Testis (tissue), 2 donors: ENCODE measurements at regions not wholly inside any gene's neighbourhood (a gene's known extent, or its start where the extent isn't known, plus 50 kb on each side); places are given as distances from the start of the nearest gene placed in this dataset.
A peak's percentile ranks its signal among the peaks of the same experiment; 100 is the strongest.
"Not testable (repeated sequence)": the region's sequence is repeated elsewhere in the genome, so short reads cannot be mapped to it uniquely, and the experiment has no call there.

Source experiments
- DNase-seq: peaks from one replicate; pipeline ENCODE4 v3.0.0-alpha.2; 2019
- H3K27ac ChIP-seq, 2 donors: fragments of 200-600 bp; sonication (generic); one replicate each; pipeline ENCODE4 v1.5.1; 2019
- H3K27me3 ChIP-seq: fragments of 200-600 bp; sonication (generic); one replicate; pipeline ENCODE4 v1.5.1; 2019
- H3K36me3 ChIP-seq: fragments of 200-600 bp; sonication (generic); one replicate; pipeline ENCODE4 v1.5.1; 2017; ENCODE audit warnings: low read depth; ENCODE audit errors: missing control alignments
- H3K4me1 ChIP-seq: fragments of 200-600 bp; sonication (generic); one replicate; pipeline ENCODE4 v1.5.1; 2019
- H3K4me3 ChIP-seq, 2 donors: fragments of 200-600 bp; sonication (generic); one replicate each; pipeline ENCODE4 v1.5.1; 2017 to 2019
- H3K9me3 ChIP-seq: fragments of 200-600 bp; sonication (generic); one replicate; pipeline ENCODE4 v1.5.1; 2017
- CTCF ChIP-seq, 3 experiments: fragments of 450-650 bp in 2 of 3; fragments of 200-600 bp in 1 of 3; sonication (generic) in 1 of 3; IDR thresholded peaks; one replicate each; pipeline ENCODE4 v1.5.1; 2016 to 2019; ENCODE audit warnings: antibody characterized with exemption in 3 of 3, mild to moderate bottlenecking in 2 of 3, moderate library complexity in 1 of 3
- POLR2A ChIP-seq: fragments of 450-650 bp; IDR thresholded peaks from one replicate; pipeline ENCODE4 v1.6.1; 2017; ENCODE audit warnings: antibody characterized with exemption, mild to moderate bottlenecking, moderate library complexity
- WGBS, 2 donors: methylation state at CpG; one replicate each; pipeline ENCODE4 v1.1.5; 2018; 5-methylcytosine and 5-hydroxymethylcytosine counted together
- intact Hi-C: fragments of 100-400 bp; cut with DNase I; formaldehyde crosslinking; loops from one replicate; pipeline ENCODE4 v1.15.1; 2023; ENCODE audit warnings: low total_unique reads

- WGBS, 2 donors: 68 to 77% methylated on average over 3 of the region's 3 CpGs
- Histone ChIP-seq H3K27ac (no peak overlapping the region), H3K36me3 (no peaks in the 10 kb centered on the region), H3K27me3 (no peaks in the 10 kb centered on the region), H3K4me1 (no peaks in the 10 kb centered on the region), H3K9me3 (no peaks in the 10 kb centered on the region), H3K4me3 (no peak overlapping the region)
- intact Hi-C loops: no loop called here
- TF ChIP-seq POLR2A (no peak), CTCF (IDR thresholded peaks at IDR 0.05) (no peak)
- DNase-seq: no peak
Measured at GRCh38 chr7:50251765-50252164, 52.8 kb upstream of the IKZF1 start.

GRCh38 chr7:50246551-50246950, 58.0 kb upstream of the IKZF1 start:
- 70 to 75% methylated on average over 2 of the region's 2 CpGs for WGBS, 2 donors
- intact Hi-C loops: no loop called here

GRCh38 chr7:50242111-50242510, 62.4 kb upstream of the IKZF1 start:
- H3K4me3 ChIP-seq, H3K27me3 ChIP-seq, H3K27ac ChIP-seq, DNase-seq, H3K9me3 ChIP-seq, intact Hi-C loops, H3K36me3 ChIP-seq, H3K4me1 ChIP-seq: not testable (repeated sequence)

More at GRCh38 chr7:50246551-50246950, 58.0 kb upstream of the IKZF1 start:
- H3K36me3 ChIP-seq: no peaks in the 10 kb centered on the region
- H3K9me3 ChIP-seq: no peaks in the 10 kb centered on the region
- DNase-seq: no peak
- no peaks in the 10 kb centered on the region for H3K27me3 ChIP-seq
- no peaks in the 10 kb centered on the region for H3K4me1 ChIP-seq
- no peak overlapping the region for H3K27ac ChIP-seq
- TF ChIP-seq POLR2A: no peak
- no peak for TF ChIP-seq CTCF (IDR thresholded peaks at IDR 0.05)
- H3K4me3 ChIP-seq: no peak overlapping the region

GRCh38 chr7:50240699-50241098, 63.8 kb upstream of the IKZF1 start:
- H3K27ac ChIP-seq, H3K36me3 ChIP-seq, intact Hi-C loops, H3K27me3 ChIP-seq, H3K4me1 ChIP-seq, H3K9me3 ChIP-seq, H3K4me3 ChIP-seq, DNase-seq: not testable (repeated sequence)

- intact Hi-C loops: no loop called here
- H3K4me3 ChIP-seq: no peak overlapping the region
- no peak for DNase-seq
- WGBS, 2 donors: 79 to 83% methylated on average over 3 of the region's 3 CpGs
- TF ChIP-seq CTCF (IDR thresholded peaks at IDR 0.05) (peak; percentile 39 to 54 (median 47)), POLR2A (no peak)
- H3K36me3 ChIP-seq: no peaks in the 10 kb centered on the region
- H3K9me3 ChIP-seq: no peaks in the 10 kb centered on the region
- H3K27me3 ChIP-seq: no peaks in the 10 kb centered on the region
- H3K27ac ChIP-seq: no peak overlapping the region
- H3K4me1 ChIP-seq: no peaks in the 10 kb centered on the region
Measured at GRCh38 chr7:50229964-50230363, 74.6 kb upstream of the IKZF1 start.

GRCh38 chr7:50228148-50228547, 76.4 kb upstream of the IKZF1 start:
- 56 to 57% methylated on average over 4 of the region's 4 CpGs for WGBS, 2 donors
- intact Hi-C loops: no loop called here
- H3K9me3 ChIP-seq: no peaks in the 10 kb centered on the region
- no peaks in the 10 kb centered on the region for H3K36me3 ChIP-seq
- no peaks in the 10 kb centered on the region for H3K27me3 ChIP-seq
- no peak overlapping the region for H3K4me3 ChIP-seq
- no peak overlapping the region for H3K27ac ChIP-seq
- DNase-seq: no peak
- TF ChIP-seq CTCF (IDR thresholded peaks at IDR 0.05): no peak
- no peak for TF ChIP-seq POLR2A
- H3K4me1 ChIP-seq: no peaks in the 10 kb centered on the region
